Activated naive CD8-positive, alpha-beta T cell treated with anti-CD3 and anti-CD28 coated beads for 36 hours (primary cell): ENCODE measurements at regions not wholly inside any gene's neighbourhood (a gene's known extent, or its start where the extent isn't known, plus 50 kb on each side); places are given as distances from the start of the nearest gene placed in this dataset.
"Not testable (repeated sequence)": the region's sequence is repeated elsewhere in the genome, so short reads cannot be mapped to it uniquely, and the experiment has no call there.

Source experiments
- DNase-seq: peaks from one replicate; pipeline ENCODE4 v3.0.0; 2021
- H3K27ac Mint-ChIP-seq: one replicate; pipeline ENCODE4 v1.8.0; 2022; ENCODE audit warnings: mild to moderate bottlenecking, moderate library complexity, mixed read lengths
- H3K27me3 Mint-ChIP-seq: one replicate; pipeline ENCODE4 v1.8.0; 2022; ENCODE audit warnings: mild to moderate bottlenecking, mixed read lengths
- H3K36me3 Mint-ChIP-seq: one replicate; pipeline ENCODE4 v1.8.0; 2021; ENCODE audit warnings: mild to moderate bottlenecking, mixed read lengths
- H3K4me1 Mint-ChIP-seq: one replicate; pipeline ENCODE4 v1.8.0; 2021; ENCODE audit warnings: mixed read lengths
- H3K4me3 Mint-ChIP-seq: one replicate; pipeline ENCODE4 v1.8.0; 2022; ENCODE audit warnings: mild to moderate bottlenecking, moderate library complexity, mixed read lengths
- H3K9me3 Mint-ChIP-seq: one replicate; pipeline ENCODE4 v1.8.0; 2022; ENCODE audit warnings: mixed read lengths

DNA sequence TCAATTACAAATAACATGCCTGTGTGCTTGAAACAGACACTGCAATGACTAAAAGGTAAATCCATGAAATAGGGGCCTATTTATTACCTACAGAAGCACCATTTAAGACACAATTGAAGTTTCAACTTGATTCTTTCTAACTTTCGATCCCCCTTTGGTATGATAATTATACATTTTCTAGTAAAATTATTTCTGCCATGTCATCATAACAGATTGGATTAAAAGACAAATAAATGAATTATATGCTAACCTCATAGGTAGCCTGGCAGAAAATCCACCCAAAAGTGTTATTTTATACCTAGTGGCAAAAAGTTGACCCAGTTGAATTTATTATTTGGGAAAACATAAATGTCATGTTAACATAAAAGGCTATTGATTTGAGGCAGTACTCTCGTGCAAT is 241.1 kb downstream of the RAB38 start:
- no peak for DNase-seq
- H3K27me3 Mint-ChIP-seq, result no peaks in the 10 kb centered on the region
- H3K4me1 Mint-ChIP-seq, result no peaks in the 10 kb centered on the region
- no peaks in the 10 kb centered on the region for H3K36me3 Mint-ChIP-seq
- no peak overlapping the region for H3K27ac Mint-ChIP-seq
- H3K4me3 Mint-ChIP-seq, result no peak overlapping the region
- peaks cover 2% of the 10 kb centered on the region for H3K9me3 Mint-ChIP-seq

DNA sequence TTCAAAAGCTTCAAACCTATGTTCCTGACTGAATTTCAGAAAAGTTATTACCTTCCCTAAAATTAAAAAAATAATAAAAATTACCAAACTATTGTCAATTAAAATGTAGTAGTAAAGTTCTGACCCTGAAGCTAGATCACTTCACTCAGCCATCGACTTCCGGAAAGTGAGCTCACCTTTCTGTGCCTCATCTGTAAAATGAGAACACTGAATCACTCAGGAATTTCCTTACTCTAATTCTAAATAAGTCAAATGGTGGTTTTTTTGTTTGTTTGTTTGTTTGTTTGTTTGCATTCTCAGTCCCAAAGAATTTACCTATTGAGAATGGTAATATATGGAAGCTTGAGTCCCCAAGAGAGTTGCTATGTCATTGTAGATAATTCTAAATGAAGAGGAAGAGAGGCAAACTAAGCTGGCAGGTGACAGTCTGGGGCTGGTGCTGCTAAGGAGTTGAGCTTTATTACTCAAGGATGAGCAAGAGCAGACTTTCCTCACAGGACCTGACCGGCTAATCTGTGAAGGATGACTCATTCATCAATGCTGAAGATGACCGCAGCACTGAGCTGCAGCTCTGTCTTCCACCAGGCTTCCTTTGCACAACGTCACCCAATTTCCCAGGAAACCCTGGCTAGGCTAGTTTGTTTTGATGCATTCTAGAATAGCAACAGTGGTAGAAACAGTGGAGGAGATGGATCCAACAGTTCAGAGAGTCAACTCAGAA is 248.8 kb downstream of the RAB38 start:
- DNase-seq, result no peak
- H3K4me1 Mint-ChIP-seq, result no peaks in the 10 kb centered on the region
- no peaks in the 10 kb centered on the region for H3K9me3 Mint-ChIP-seq
- H3K4me3 Mint-ChIP-seq, result no peak overlapping the region
- H3K27me3 Mint-ChIP-seq, result no peaks in the 10 kb centered on the region
- H3K27ac Mint-ChIP-seq, result no peak overlapping the region
- no peaks in the 10 kb centered on the region for H3K36me3 Mint-ChIP-seq

DNA sequence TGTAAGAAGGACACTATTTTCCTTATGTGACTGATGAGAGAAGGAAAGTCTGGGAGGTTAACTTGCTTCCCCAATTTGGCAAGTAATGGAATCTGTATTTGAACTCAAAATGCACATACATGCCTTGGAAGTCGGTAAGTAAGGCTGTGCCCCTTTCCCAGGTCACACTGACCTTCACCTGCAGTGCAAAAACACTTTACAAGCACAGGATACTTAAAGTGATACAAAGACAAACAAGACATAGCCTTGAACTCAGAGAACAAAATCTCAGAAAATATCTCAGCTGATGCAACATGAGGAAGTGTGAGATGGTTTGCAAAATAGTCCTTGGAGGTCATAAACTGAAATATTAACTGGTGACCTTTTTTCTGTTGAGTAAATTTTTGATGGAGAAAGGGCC is 251.1 kb downstream of the RAB38 start:
- Mint-ChIP-seq H3K27me3 (no peaks in the 10 kb centered on the region), H3K36me3 (no peaks in the 10 kb centered on the region), H3K4me3 (no peak overlapping the region), H3K9me3 (no peaks in the 10 kb centered on the region), H3K27ac (no peak overlapping the region), H3K4me1 (no peaks in the 10 kb centered on the region)
- DNase-seq, result no peak

DNA sequence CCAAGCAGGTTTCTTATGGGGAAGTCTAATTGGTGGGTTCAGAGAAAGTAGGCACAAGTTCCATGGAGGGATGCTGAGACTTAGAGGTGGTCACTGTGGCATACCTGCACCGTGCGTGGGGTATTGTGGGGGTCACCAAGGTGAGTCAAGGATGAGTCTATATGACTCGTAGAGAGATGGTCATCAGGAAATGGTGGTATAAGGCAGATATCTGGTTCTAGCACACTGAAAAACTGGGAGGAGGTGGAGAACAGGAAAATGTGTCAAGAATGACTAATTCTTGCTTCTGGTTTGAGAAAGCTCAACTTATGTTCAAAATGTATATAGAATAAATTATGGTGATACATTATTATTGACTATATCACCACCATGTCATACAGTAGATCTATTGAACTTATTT is 258.1 kb downstream of the RAB38 start:
- H3K4me3 Mint-ChIP-seq, result no peak overlapping the region
- H3K27me3 Mint-ChIP-seq, result peaks cover 7% of the 10 kb centered on the region
- DNase-seq, result no peak
- no peaks in the 10 kb centered on the region for H3K9me3 Mint-ChIP-seq
- H3K27ac Mint-ChIP-seq, result no peak overlapping the region
- no peaks in the 10 kb centered on the region for H3K36me3 Mint-ChIP-seq
- no peaks in the 10 kb centered on the region for H3K4me1 Mint-ChIP-seq

DNA sequence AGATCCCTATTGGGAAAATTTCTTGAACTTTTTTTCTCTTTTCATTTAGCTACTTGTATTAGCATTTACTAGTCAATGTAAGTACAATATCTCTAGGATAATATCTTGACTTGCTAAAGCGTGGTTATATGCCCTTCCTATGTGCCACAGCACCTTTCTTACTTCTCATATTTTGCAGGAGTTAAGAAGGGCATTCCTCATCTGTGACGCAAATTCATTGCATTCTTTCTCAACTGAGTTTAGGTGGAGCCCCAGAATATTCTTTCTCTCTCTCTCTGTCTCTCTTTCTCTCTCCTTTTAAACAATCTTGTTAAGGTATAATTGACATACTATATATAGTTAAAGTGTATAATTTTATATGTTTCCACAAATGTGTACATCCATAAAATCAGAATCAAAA is 266.1 kb downstream of the RAB38 start:
- Mint-ChIP-seq H3K27ac (no peak overlapping the region), H3K9me3 (no peaks in the 10 kb centered on the region), H3K27me3 (peaks cover 7% of the 10 kb centered on the region), H3K36me3 (no peaks in the 10 kb centered on the region), H3K4me3 (no peak overlapping the region), H3K4me1 (no peaks in the 10 kb centered on the region)
- DNase-seq, result no peak

GRCh38 chr11:87908086-87908485 is 267.2 kb downstream of the RAB38 start:
- H3K4me3 Mint-ChIP-seq, result no peak overlapping the region
- H3K9me3 Mint-ChIP-seq, result no peaks in the 10 kb centered on the region
- DNase-seq, result no peak
- H3K36me3 Mint-ChIP-seq, result no peaks in the 10 kb centered on the region
- H3K27me3 Mint-ChIP-seq, result peaks cover 3% of the 10 kb centered on the region
- no peaks in the 10 kb centered on the region for H3K4me1 Mint-ChIP-seq
- no peak overlapping the region for H3K27ac Mint-ChIP-seq

GRCh38 chr11:87903345-87903744 is 271.9 kb downstream of the RAB38 start:
- Mint-ChIP-seq H3K36me3 (no peaks in the 10 kb centered on the region), H3K4me3 (no peak overlapping the region), H3K9me3 (no peaks in the 10 kb centered on the region), H3K4me1 (no peaks in the 10 kb centered on the region), H3K27ac (no peak overlapping the region), H3K27me3 (peaks cover 3% of the 10 kb centered on the region)
- DNase-seq, result no peak

DNA sequence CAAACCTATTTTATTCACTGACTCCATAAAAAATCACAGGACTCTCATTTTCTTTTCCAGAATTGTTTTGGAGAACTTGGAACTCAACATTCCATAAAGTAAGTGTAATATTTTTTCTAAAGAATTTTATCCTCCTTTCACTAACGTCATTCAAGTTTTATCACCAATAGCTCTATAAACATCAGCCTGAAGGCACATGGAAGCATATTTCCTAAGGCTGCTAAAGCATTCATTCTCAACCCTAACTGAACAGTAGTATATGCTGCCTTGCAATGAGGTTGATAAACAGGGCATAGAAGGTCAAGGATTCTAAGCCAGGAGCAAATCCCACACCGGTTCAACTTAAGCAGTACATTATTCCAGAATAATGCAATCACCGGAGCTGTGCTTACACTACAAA is 273.9 kb downstream of the RAB38 start:
- Mint-ChIP-seq H3K36me3 (no peaks in the 10 kb centered on the region), H3K27ac (no peak overlapping the region), H3K4me3 (no peak overlapping the region), H3K27me3 (peaks cover 6% of the 10 kb centered on the region), H3K4me1 (no peaks in the 10 kb centered on the region), H3K9me3 (no peaks in the 10 kb centered on the region)
- no peak for DNase-seq

- DNase-seq, result no peak
- Mint-ChIP-seq H3K9me3 (no peaks in the 10 kb centered on the region), H3K27me3 (peaks cover 9% of the 10 kb centered on the region), H3K27ac (no peak overlapping the region), H3K36me3 (no peaks in the 10 kb centered on the region), H3K4me3 (no peak overlapping the region), H3K4me1 (no peaks in the 10 kb centered on the region)
Measured at GRCh38 chr11:87897921-87898320, 277.3 kb downstream of the RAB38 start.

DNA sequence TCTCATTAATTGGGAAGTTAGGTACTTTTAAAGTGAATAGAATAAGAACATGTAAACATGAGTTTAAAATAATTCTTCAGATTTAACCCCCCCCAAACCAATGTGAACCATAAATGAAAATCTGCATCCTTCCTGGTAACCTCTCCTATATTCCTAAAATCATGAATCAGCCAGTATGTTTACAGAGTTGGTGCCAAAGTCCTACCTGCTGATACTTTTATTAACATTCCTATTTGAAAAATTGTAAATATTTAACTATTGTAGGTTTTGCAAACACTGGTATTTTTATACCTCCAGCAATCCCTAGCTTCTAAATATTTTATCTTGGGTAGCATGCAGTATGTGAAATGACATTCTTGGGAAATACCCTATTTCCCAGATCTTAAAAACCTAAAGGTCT is 278.2 kb downstream of the RAB38 start:
- H3K9me3 Mint-ChIP-seq, result no peaks in the 10 kb centered on the region

DNA sequence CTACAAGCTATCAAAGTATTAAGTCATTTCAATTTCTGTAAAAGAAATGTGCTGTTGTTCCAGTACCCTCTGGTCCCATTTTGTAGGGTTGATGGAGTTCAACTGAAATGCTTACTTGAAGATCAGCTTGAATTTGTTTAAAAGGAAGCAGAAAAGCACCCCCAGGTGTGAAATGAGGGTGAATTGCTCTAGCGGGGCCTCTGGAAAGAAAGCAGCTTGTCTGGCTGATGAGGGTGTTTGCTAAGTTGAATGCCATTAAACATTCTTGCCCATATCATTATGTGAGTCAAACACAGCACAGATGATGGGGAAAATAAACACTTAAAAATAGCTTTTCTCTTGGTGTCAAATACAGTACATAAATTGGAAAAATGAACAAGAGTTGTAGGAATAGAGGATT is 280.3 kb downstream of the RAB38 start:
- H3K27ac Mint-ChIP-seq, result no peak overlapping the region
- no peaks in the 10 kb centered on the region for H3K9me3 Mint-ChIP-seq
- no peak overlapping the region for H3K4me3 Mint-ChIP-seq
- H3K36me3 Mint-ChIP-seq, result no peaks in the 10 kb centered on the region
- peaks cover 9% of the 10 kb centered on the region for H3K27me3 Mint-ChIP-seq
- no peak for DNase-seq
- no peaks in the 10 kb centered on the region for H3K4me1 Mint-ChIP-seq

More for the DNA sequence above, 278.2 kb downstream of the RAB38 start:
- DNase-seq, result no peak
- no peak overlapping the region for H3K4me3 Mint-ChIP-seq
- H3K36me3 Mint-ChIP-seq, result no peaks in the 10 kb centered on the region
- H3K4me1 Mint-ChIP-seq, result no peaks in the 10 kb centered on the region
- H3K27me3 Mint-ChIP-seq, result peaks cover 9% of the 10 kb centered on the region
- H3K27ac Mint-ChIP-seq, result no peak overlapping the region

DNA sequence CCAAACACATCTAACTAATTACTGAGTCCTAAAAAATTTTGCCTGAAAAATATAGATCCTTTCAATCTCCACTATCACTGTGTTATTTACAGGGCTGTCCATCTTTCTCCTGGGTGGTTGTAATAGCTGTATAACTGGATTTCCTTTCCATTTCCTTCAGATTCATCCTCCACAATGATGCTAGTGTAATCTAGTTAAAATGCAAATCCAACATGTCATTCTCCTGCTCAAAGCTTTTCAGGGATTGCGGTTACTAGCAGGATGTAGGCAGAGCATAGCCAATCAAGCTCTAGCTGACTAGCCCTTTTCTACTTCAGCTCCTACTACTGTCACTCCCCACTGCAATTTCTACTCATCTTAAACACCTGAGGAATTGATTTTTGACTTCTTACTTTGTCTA is 283.0 kb downstream of the RAB38 start:
- no peak for DNase-seq
- Mint-ChIP-seq H3K9me3 (no peaks in the 10 kb centered on the region), H3K4me1 (no peaks in the 10 kb centered on the region), H3K27me3 (peaks cover 3% of the 10 kb centered on the region), H3K27ac (no peak overlapping the region), H3K4me3 (no peak overlapping the region), H3K36me3 (no peaks in the 10 kb centered on the region)

- H3K36me3 Mint-ChIP-seq, result no peaks in the 10 kb centered on the region
- no peak overlapping the region for H3K27ac Mint-ChIP-seq
- no peak for DNase-seq
- H3K9me3 Mint-ChIP-seq, result no peaks in the 10 kb centered on the region
- H3K4me1 Mint-ChIP-seq, result no peaks in the 10 kb centered on the region
- H3K27me3 Mint-ChIP-seq, result no peaks in the 10 kb centered on the region
- no peak overlapping the region for H3K4me3 Mint-ChIP-seq
Measured at GRCh38 chr11:87889126-87889525, 286.1 kb downstream of the RAB38 start.

DNA sequence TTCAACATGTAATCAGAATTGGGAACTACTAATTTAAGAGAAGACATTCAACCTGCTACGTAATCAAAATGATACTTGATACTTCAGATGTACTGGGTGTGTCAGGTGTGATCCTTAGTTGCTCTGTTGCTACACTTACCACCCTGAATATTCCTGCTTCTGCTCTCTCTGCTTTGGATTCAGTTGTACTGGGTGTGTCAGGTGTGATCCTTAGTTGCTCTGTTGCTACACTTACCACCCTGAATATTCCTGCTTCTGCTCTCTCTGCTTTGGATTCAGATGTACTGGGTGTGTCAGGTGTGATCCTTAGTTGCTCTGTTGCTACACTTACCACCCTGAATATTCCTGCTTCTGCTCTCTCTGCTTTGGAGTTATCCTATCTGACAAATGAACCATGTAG is 290.2 kb downstream of the RAB38 start:
- not testable (repeated sequence) for H3K9me3 Mint-ChIP-seq, H3K36me3 Mint-ChIP-seq

DNA sequence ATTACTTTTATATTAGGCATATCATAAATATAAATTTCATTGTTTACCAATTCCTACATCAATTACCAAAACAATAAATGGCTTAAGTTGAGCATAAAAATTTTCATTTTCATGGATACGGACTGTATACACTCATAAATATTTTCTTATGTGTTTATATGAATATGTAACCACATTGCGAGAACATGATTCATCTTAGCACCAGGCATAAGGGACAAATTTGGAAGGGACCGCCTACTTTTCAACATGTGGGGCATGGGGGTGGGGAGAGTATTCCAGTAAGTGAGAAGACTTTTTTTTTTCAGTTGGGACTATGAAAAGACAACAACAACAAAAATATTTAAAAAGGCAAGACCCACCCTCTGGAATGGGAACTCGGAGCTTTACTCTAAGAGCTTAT is 296.1 kb downstream of the RAB38 start:
- H3K27me3 Mint-ChIP-seq, result peaks cover 11% of the 10 kb centered on the region
- H3K27ac Mint-ChIP-seq, result no peak overlapping the region
- DNase-seq, result no peak
- H3K4me1 Mint-ChIP-seq, result no peaks in the 10 kb centered on the region
- H3K4me3 Mint-ChIP-seq, result no peak overlapping the region
- H3K9me3 Mint-ChIP-seq, result no peaks in the 10 kb centered on the region
- no peaks in the 10 kb centered on the region for H3K36me3 Mint-ChIP-seq

More for the DNA sequence above, 290.2 kb downstream of the RAB38 start:
- not testable (repeated sequence) for H3K27me3 Mint-ChIP-seq, H3K27ac Mint-ChIP-seq, H3K4me3 Mint-ChIP-seq, DNase-seq, H3K4me1 Mint-ChIP-seq

- Mint-ChIP-seq H3K27me3 (peaks cover 11% of the 10 kb centered on the region), H3K36me3 (no peaks in the 10 kb centered on the region)
- no peak for DNase-seq
Measured at GRCh38 chr11:87878373-87878825, 296.8 kb downstream of the RAB38 start.

More at GRCh38 chr11:87878373-87878825, 296.8 kb downstream of the RAB38 start:
- Mint-ChIP-seq H3K9me3 (no peaks in the 10 kb centered on the region), H3K4me3 (no peak overlapping the region), H3K27ac (no peak overlapping the region), H3K4me1 (no peaks in the 10 kb centered on the region)
